OCI-LY1 (cell line): ENCODE measurements at regions not wholly inside any gene's neighbourhood (a gene's known extent, or its start where the extent isn't known, plus 50 kb on each side); places are given as distances from the start of the nearest gene placed in this dataset.

Experiments
- H2AFZ ChIP-seq: fragments of 200-600 bp; sonication (generic), shearing (Covaris generic); 2 replicates; pipeline ENCODE4 v1.6.0; 2014; ENCODE audit warnings: antibody characterized with exemption, mild to moderate bottlenecking, low read length
- H3F3A ChIP-seq: fragments of 200-600 bp; sonication (generic), shearing (Covaris generic); 2 replicates; pipeline ENCODE4 v1.6.0; 2014; ENCODE audit warnings: mild to moderate bottlenecking, antibody characterized with exemption, low read length, moderate library complexity; ENCODE audit not compliant: insufficient read depth
- H3K27ac ChIP-seq: fragments of 200-600 bp; sonication (generic); 2 replicates; pipeline ENCODE4 v1.5.1; 2014; ENCODE audit warnings: low read length, mixed run types, mild to moderate bottlenecking, low read depth; ENCODE audit not compliant: poor library complexity, severe bottlenecking
- H3K27me3 ChIP-seq: fragments of 200-600 bp; sonication (generic); 2 replicates; pipeline ENCODE4 v1.6.0; 2014; ENCODE audit warnings: antibody characterized with exemption, mild to moderate bottlenecking, low read length, moderate library complexity; ENCODE audit not compliant: insufficient read depth
- H3K36me3 ChIP-seq: fragments of 200-600 bp; sonication (generic); 2 replicates; pipeline ENCODE4 v1.6.1; 2014; ENCODE audit warnings: mild to moderate bottlenecking, antibody characterized with exemption, low read length, moderate library complexity, mixed read lengths; ENCODE audit not compliant: insufficient read depth
- H3K4me1 ChIP-seq: fragments of 200-600 bp; sonication (generic); 2 replicates; pipeline ENCODE4 v1.5.1; 2014; ENCODE audit warnings: mild to moderate bottlenecking, low read length, moderate library complexity; ENCODE audit not compliant: insufficient read depth, severe bottlenecking
- H3K4me2 ChIP-seq: fragments of 200-600 bp; sonication (generic), shearing (Covaris generic); 2 replicates; pipeline ENCODE4 v1.6.1; 2014; ENCODE audit warnings: low read length
- H3K4me3 ChIP-seq: fragments of 200-600 bp; sonication (generic); 2 replicates; pipeline ENCODE4 v1.5.1; 2014; ENCODE audit warnings: low read length, low read depth, mild to moderate bottlenecking, mixed read lengths; ENCODE audit not compliant: poor library complexity, severe bottlenecking
- H3K79me2 ChIP-seq: fragments of 200-600 bp; shearing (Covaris generic); 2 replicates; pipeline ENCODE4 v1.6.1; 2016; ENCODE audit warnings: mixed run types, low read length, mixed read lengths; ENCODE audit not compliant: insufficient read depth
- H3K9ac ChIP-seq: fragments of 200-600 bp; sonication (generic), shearing (Covaris generic); 2 replicates; pipeline ENCODE4 v1.6.1; 2014; ENCODE audit warnings: mild to moderate bottlenecking, low read length, mixed read lengths
- H3K9me2 ChIP-seq: fragments of 200-600 bp; sonication (generic), shearing (Covaris generic); 2 replicates; pipeline ENCODE4 v1.6.1; 2014; ENCODE audit warnings: low read depth, mild to moderate bottlenecking, low read length, mixed read lengths
- H3K9me3 ChIP-seq: fragments of 200-600 bp; shearing (Covaris generic); 2 replicates; pipeline ENCODE4 v1.6.1; 2014; ENCODE audit warnings: low read length, mixed read lengths
- H4K20me1 ChIP-seq: fragments of 200-600 bp; sonication (generic), shearing (Covaris generic); 2 replicates; pipeline ENCODE4 v1.6.0; 2016; ENCODE audit warnings: mild to moderate bottlenecking, low read length; ENCODE audit not compliant: insufficient read depth
- CTCF ChIP-seq: fragments of 200-600 bp; sonication (generic), shearing (Covaris generic); IDR thresholded peaks from 2 replicates; pipeline ENCODE4 v1.5.1; 2017; ENCODE audit warnings: mild to moderate bottlenecking, antibody characterized with exemption, low read length, moderate library complexity, mixed read lengths
- EZH2 ChIP-seq: fragments of 200-600 bp; sonication (generic), shearing (Covaris generic); IDR thresholded peaks from 2 replicates; pipeline ENCODE4 v1.8.0; 2017; ENCODE audit warnings: borderline replicate concordance, mixed run types, mild to moderate bottlenecking, antibody characterized with exemption, low read length, moderate library complexity, mixed read lengths

DNA sequence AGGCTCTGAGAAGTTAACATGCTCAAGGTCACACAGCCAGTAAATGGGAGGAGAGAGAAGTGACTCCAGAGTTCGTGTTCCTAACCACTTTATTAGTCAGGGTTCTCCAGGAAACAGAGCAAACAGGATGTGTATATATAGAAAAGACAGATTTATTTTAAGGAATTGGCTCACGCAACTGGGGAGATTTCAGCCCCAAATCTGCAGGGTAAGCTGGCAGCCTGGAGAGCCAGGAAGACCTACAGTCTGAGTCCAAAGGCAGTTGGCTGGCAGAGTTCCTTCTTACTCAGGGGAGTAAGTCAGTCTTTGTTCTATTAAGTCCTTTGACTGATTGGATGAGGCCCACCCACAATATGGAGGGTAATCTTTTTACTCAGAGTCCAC is 118.2 kb upstream of the PROK2 start:
- TF ChIP-seq EZH2, result no peak
- TF ChIP-seq CTCF, result no peak
- no peaks in the 10 kb centered on the region for H3K36me3 ChIP-seq
- H3K9ac ChIP-seq, result no peak overlapping the region
- H3K4me2 ChIP-seq, result no peak overlapping the region
- H3K27me3 ChIP-seq, result 0 out of 2 replicates have a peak, but pooled peaks cover 4% of the 10 kb centered on the region
- no peaks in the 10 kb centered on the region for H3K79me2 ChIP-seq
- H4K20me1 ChIP-seq, result no peaks in the 10 kb centered on the region
- no peak overlapping the region for H3K27ac ChIP-seq
- no peaks in the 10 kb centered on the region for H3K9me3 ChIP-seq
- H3F3A ChIP-seq, result no peaks in the 10 kb centered on the region
- no peak overlapping the region for H2AFZ ChIP-seq
- H3K4me3 ChIP-seq, result no peak overlapping the region
- H3K9me2 ChIP-seq, result no peaks in the 10 kb centered on the region
- peaks cover 10% of the 10 kb centered on the region for H3K4me1 ChIP-seq

- Histone ChIP-seq H3K9me3 (no peaks in the 10 kb centered on the region), H4K20me1 (no peaks in the 10 kb centered on the region), H3K9me2 (no peaks in the 10 kb centered on the region), H3K27ac (no peak overlapping the region), H3K4me3 (no peak overlapping the region), H3K4me1 (peaks cover 10% of the 10 kb centered on the region), H3K9ac (no peak overlapping the region), H2AFZ (no peak overlapping the region), H3K4me2 (no peak overlapping the region), H3K27me3 (0 out of 2 replicates have a peak, but pooled peaks cover 6% of the 10 kb centered on the region), H3K36me3 (no peaks in the 10 kb centered on the region), H3F3A (no peaks in the 10 kb centered on the region), H3K79me2 (no peaks in the 10 kb centered on the region)
- TF ChIP-seq EZH2 (no peak), CTCF (no peak)
These were observed 117.5 kb upstream of the PROK2 start for GRCh38 chr3:71902258-71903111.

DNA sequence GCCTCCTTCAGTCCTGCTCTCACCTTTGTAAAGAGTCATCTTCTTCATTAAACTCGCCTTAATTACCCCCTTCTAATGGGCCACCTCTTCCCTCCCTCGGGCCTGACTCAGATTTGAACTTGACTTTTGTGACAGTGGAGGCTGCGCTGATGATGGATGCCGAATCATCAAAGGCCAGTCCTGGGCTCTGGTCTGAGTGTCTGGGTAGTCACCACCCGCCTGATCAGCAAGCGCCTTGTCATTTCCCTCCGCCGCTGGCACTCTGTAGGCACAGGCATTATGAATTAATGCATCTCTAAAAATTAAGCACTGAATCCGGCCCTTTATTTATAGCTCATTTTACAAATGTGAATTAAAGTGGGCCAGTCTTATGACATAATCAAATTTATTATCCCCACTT is 116.7 kb upstream of the PROK2 start:
- peaks cover 10% of the 10 kb centered on the region for H3K4me1 ChIP-seq
- no peaks in the 10 kb centered on the region for H3K79me2 ChIP-seq
- no peaks in the 10 kb centered on the region for H4K20me1 ChIP-seq
- no peaks in the 10 kb centered on the region for H3K36me3 ChIP-seq
- 0 out of 2 replicates have a peak, but pooled peaks cover 6% of the 10 kb centered on the region for H3K27me3 ChIP-seq
- no peak overlapping the region for H3K4me2 ChIP-seq
- TF ChIP-seq CTCF (no peak), EZH2 (no peak)
- no peaks in the 10 kb centered on the region for H3K9me2 ChIP-seq
- H2AFZ ChIP-seq, result no peak overlapping the region
- no peaks in the 10 kb centered on the region for H3F3A ChIP-seq
- H3K4me3 ChIP-seq, result no peak overlapping the region
- no peaks in the 10 kb centered on the region for H3K9me3 ChIP-seq
- no peak overlapping the region for H3K27ac ChIP-seq
- H3K9ac ChIP-seq, result no peak overlapping the region
